ENCODE measurements at regions not wholly inside any gene's neighbourhood (a gene's known extent, or its start where the extent isn't known, plus 50 kb on each side); places are given as distances from the start of the nearest gene placed in this dataset.

GRCh38 chr12:31203261-31203660 is 122.7 kb downstream of the SINHCAF start:
- Mint-ChIP-seq H3K27me3 (peaks cover 25% of the 10 kb centered on the region), H3K9me3 (peaks cover 4% of the 10 kb centered on the region), H3K4me3 (no peak overlapping the region), H3K4me1 (ENCODE audit: low read depth) (peaks cover 12% of the 10 kb centered on the region), H3K27ac (no peak overlapping the region), H3K36me3 (no peaks in the 10 kb centered on the region)
- POLR2A ChIA-PET = no interaction called here
- no peak for DNase-seq
- intact Hi-C loops (cut with micrococcal nuclease) = no loop called here
- CTCF ChIA-PET = interaction anchor here (1.3 kb wide), 1 partner anchor 68 kb away, joined by 3 read pairs; no protein-coding TSS in a partner anchor

- Mint-ChIP-seq H3K36me3 (no peaks in the 10 kb centered on the region), H3K9me3 (no peaks in the 10 kb centered on the region), H3K4me1 (ENCODE audit: low read depth) (peaks cover 12% of the 10 kb centered on the region), H3K27ac (no peak overlapping the region), H3K27me3 (peaks cover 22% of the 10 kb centered on the region), H3K4me3 (no peak overlapping the region)
- ChIA-PET POLR2A (no interaction called here), CTCF (no interaction called here)
- no peak for DNase-seq
- intact Hi-C loops (cut with micrococcal nuclease) = loop anchor here (1.0 to 5.0 kb wide), 2 partner anchors 88 to 354 kb away; no protein-coding TSS in a partner anchor
These were observed 120.9 kb downstream of the SINHCAF start for GRCh38 chr12:31205054-31205453.

- no peak for DNase-seq
- Mint-ChIP-seq H3K27me3 (peaks cover 21% of the 10 kb centered on the region), H3K4me1 (ENCODE audit: low read depth) (peaks cover 12% of the 10 kb centered on the region), H3K4me3 (no peak overlapping the region), H3K9me3 (no peaks in the 10 kb centered on the region), H3K36me3 (no peaks in the 10 kb centered on the region), H3K27ac (no peak overlapping the region)
- POLR2A ChIA-PET = no interaction called here
- CTCF ChIA-PET = no interaction called here
- intact Hi-C loops (cut with micrococcal nuclease) = loop anchor here (5.0 kb wide), 1 partner anchor 89 kb away; no protein-coding TSS in a partner anchor
These were observed 119.8 kb downstream of the SINHCAF start for GRCh38 chr12:31206038-31206670.

- Mint-ChIP-seq H3K4me1 (ENCODE audit: low read depth) (peaks cover 12% of the 10 kb centered on the region), H3K36me3 (no peaks in the 10 kb centered on the region), H3K9me3 (no peaks in the 10 kb centered on the region), H3K27ac (no peak overlapping the region), H3K4me3 (no peak overlapping the region), H3K27me3 (peaks cover 14% of the 10 kb centered on the region)
- intact Hi-C loops (cut with micrococcal nuclease) = loop anchor here (5.0 kb wide), 1 partner anchor 91 kb away; no protein-coding TSS in a partner anchor
- CTCF ChIA-PET = interaction anchor here (0.6 to 1.6 kb wide), 2 partner anchors 31 to 1029 kb away, joined by 3 read pairs; no protein-coding TSS in a partner anchor
- POLR2A ChIA-PET = no interaction called here
- no peak for DNase-seq
These were observed 118.0 kb downstream of the SINHCAF start for GRCh38 chr12:31207799-31208465.

GRCh38 chr12:31210104-31210503 is 115.8 kb downstream of the SINHCAF start:
- ChIA-PET CTCF (no interaction called here), POLR2A (no interaction called here)
- H3K4me1 Mint-ChIP-seq (ENCODE audit: low read depth) = peaks cover 2% of the 10 kb centered on the region
- H3K36me3 Mint-ChIP-seq = no peaks in the 10 kb centered on the region
- no peak for DNase-seq
- intact Hi-C loops (cut with micrococcal nuclease) = no loop called here
- H3K27me3 Mint-ChIP-seq = peaks cover 2% of the 10 kb centered on the region
- no peak overlapping the region for H3K27ac Mint-ChIP-seq
- no peak overlapping the region for H3K4me3 Mint-ChIP-seq
- H3K9me3 Mint-ChIP-seq = no peaks in the 10 kb centered on the region

- H3K9me3 Mint-ChIP-seq = no peaks in the 10 kb centered on the region
- H3K27me3 Mint-ChIP-seq = peaks cover 3% of the 10 kb centered on the region
- H3K4me3 Mint-ChIP-seq = no peak overlapping the region
- POLR2A ChIA-PET = no interaction called here
- intact Hi-C loops (cut with micrococcal nuclease) = no loop called here
- H3K36me3 Mint-ChIP-seq = no peaks in the 10 kb centered on the region
- H3K4me1 Mint-ChIP-seq (ENCODE audit: low read depth) = no peaks in the 10 kb centered on the region
- no peak for DNase-seq
- CTCF ChIA-PET = interaction anchor here (1.6 kb wide), 1 partner anchor 61 kb away, joined by 5 read pairs; no protein-coding TSS in a partner anchor
- no peak overlapping the region for H3K27ac Mint-ChIP-seq
These were observed 115.4 kb downstream of the SINHCAF start for GRCh38 chr12:31210541-31210940.

GRCh38 chr12:31214626-31215517 is 111.1 kb downstream of the SINHCAF start:
- H3K4me3 Mint-ChIP-seq = no peak overlapping the region
- H3K27me3 Mint-ChIP-seq = peaks cover 7% of the 10 kb centered on the region
- no peaks in the 10 kb centered on the region for H3K36me3 Mint-ChIP-seq
- POLR2A ChIA-PET = no interaction called here
- no peaks in the 10 kb centered on the region for H3K4me1 Mint-ChIP-seq (ENCODE audit: low read depth)
- no peaks in the 10 kb centered on the region for H3K9me3 Mint-ChIP-seq
- CTCF ChIA-PET = no interaction called here
- intact Hi-C loops (cut with micrococcal nuclease) = no loop called here
- no peak for DNase-seq
- no peak overlapping the region for H3K27ac Mint-ChIP-seq

- CTCF ChIA-PET = no interaction called here
- H3K27ac Mint-ChIP-seq = no peak overlapping the region
- intact Hi-C loops (cut with micrococcal nuclease) = no loop called here
- H3K36me3 Mint-ChIP-seq = no peaks in the 10 kb centered on the region
- peak; percentile 9 for DNase-seq
- POLR2A ChIA-PET = no interaction called here
- H3K9me3 Mint-ChIP-seq = no peaks in the 10 kb centered on the region
- no peaks in the 10 kb centered on the region for H3K4me1 Mint-ChIP-seq (ENCODE audit: low read depth)
- peaks cover 12% of the 10 kb centered on the region for H3K27me3 Mint-ChIP-seq
- H3K4me3 Mint-ChIP-seq = no peak overlapping the region
These were observed 110.3 kb downstream of the SINHCAF start for GRCh38 chr12:31215518-31216232.

GRCh38 chr12:31216479-31216878 is 109.5 kb downstream of the SINHCAF start:
- Mint-ChIP-seq H3K4me1 (ENCODE audit: low read depth) (no peaks in the 10 kb centered on the region), H3K9me3 (no peaks in the 10 kb centered on the region), H3K36me3 (no peaks in the 10 kb centered on the region), H3K27me3 (peaks cover 12% of the 10 kb centered on the region), H3K27ac (no peak overlapping the region), H3K4me3 (no peak overlapping the region)
- ChIA-PET POLR2A (no interaction called here), CTCF (interaction anchor here (0.7 kb wide), 1 partner anchor 25 kb away, joined by 3 read pairs; no protein-coding TSS in a partner anchor)
- DNase-seq = no peak
- intact Hi-C loops (cut with micrococcal nuclease) = no loop called here

- POLR2A ChIA-PET = no interaction called here
- Mint-ChIP-seq H3K9me3 (no peaks in the 10 kb centered on the region), H3K4me3 (no peak overlapping the region), H3K27ac (no peak overlapping the region), H3K27me3 (peaks cover 12% of the 10 kb centered on the region), H3K36me3 (no peaks in the 10 kb centered on the region), H3K4me1 (ENCODE audit: low read depth) (no peaks in the 10 kb centered on the region)
- intact Hi-C loops (cut with micrococcal nuclease) = no loop called here
- CTCF ChIA-PET = interaction anchor here (1.0 kb wide), 1 partner anchor 54 kb away, joined by 3 read pairs; no protein-coding TSS in a partner anchor
- no peak for DNase-seq
These were observed 108.4 kb downstream of the SINHCAF start for GRCh38 chr12:31217356-31218130.
